ENCODE measurements at regions not wholly inside any gene's neighbourhood (a gene's known extent, or its start where the extent isn't known, plus 50 kb on each side); places are given as distances from the start of the nearest gene placed in this dataset.
A peak's percentile ranks its signal among the peaks of the same experiment; 100 is the strongest.

- TF ChIP-seq, protein P1, sequence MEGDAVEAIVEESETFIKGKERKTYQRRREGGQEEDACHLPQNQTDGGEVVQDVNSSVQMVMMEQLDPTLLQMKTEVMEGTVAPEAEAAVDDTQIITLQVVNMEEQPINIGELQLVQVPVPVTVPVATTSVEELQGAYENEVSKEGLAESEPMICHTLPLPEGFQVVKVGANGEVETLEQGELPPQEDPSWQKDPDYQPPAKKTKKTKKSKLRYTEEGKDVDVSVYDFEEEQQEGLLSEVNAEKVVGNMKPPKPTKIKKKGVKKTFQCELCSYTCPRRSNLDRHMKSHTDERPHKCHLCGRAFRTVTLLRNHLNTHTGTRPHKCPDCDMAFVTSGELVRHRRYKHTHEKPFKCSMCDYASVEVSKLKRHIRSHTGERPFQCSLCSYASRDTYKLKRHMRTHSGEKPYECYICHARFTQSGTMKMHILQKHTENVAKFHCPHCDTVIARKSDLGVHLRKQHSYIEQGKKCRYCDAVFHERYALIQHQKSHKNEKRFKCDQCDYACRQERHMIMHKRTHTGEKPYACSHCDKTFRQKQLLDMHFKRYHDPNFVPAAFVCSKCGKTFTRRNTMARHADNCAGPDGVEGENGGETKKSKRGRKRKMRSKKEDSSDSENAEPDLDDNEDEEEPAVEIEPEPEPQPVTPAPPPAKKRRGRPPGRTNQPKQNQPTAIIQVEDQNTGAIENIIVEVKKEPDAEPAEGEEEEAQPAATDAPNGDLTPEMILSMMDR (IDR thresholded peaks at IDR 0.05) = peak; percentile 31 to 50 (median 43)
- TF ChIP-seq POLR2A (IDR thresholded peaks at IDR 0.05) (no peak), EP300 (IDR thresholded peaks at IDR 0.05) (no peak)
Observed at GRCh38 chr5:101977729-101978345, 318.2 kb downstream of the SLCO4C1 start.
